Neutrophil (primary cell): ENCODE measurements at regions not wholly inside any gene's neighbourhood (a gene's known extent, or its start where the extent isn't known, plus 50 kb on each side); places are given as distances from the start of the nearest gene placed in this dataset.

ENCODE experiments used
- H3K27ac ChIP-seq: fragments of 200-600 bp; sonication (generic); 2 replicates; pipeline ENCODE4 v1.5.1; 2016; ENCODE audit warnings: mild to moderate bottlenecking, moderate library complexity
- H3K27me3 ChIP-seq: fragments of 200-600 bp; sonication (generic); 2 replicates; pipeline ENCODE4 v1.6.0; 2016; ENCODE audit warnings: mild to moderate bottlenecking
- H3K36me3 ChIP-seq: fragments of 200-600 bp; sonication (generic); 2 replicates; pipeline ENCODE4 v1.5.1; 2017
- H3K4me1 ChIP-seq, 2 experiments: fragments of 200-600 bp in 1 of 2; sonication (generic) in 1 of 2; 1 replicate in 1 of 2; 2 replicates in 1 of 2; pipeline versions ENCODE4 v1.5.1 to v1.6.1; 2013 to 2016; ENCODE audit warnings: low read depth in 1 of 2, low read length in 1 of 2, mild to moderate bottlenecking in 1 of 2, moderate library complexity in 1 of 2; ENCODE audit not compliant: control insufficient read depth in 1 of 2, insufficient read depth in 1 of 2
- H3K4me3 ChIP-seq, 2 experiments: fragments of 200-600 bp in 1 of 2; sonication (generic) in 1 of 2; 1 replicate in 1 of 2; 2 replicates in 1 of 2; pipeline ENCODE4 v1.5.1; 2013 to 2016; ENCODE audit warnings: low read depth in 1 of 2, low read length in 1 of 2, mild to moderate bottlenecking in 1 of 2, moderate library complexity in 1 of 2
- H3K9me3 ChIP-seq: fragments of 200-600 bp; sonication (generic); 2 replicates; pipeline ENCODE4 v1.5.1; 2016
- TF ChIP-seq, protein P1 (sequence below): fragments of 200-600 bp; sonication (generic); IDR thresholded peaks from 2 replicates; pipeline ENCODE4 v1.5.1; 2016; ENCODE audit warnings: antibody characterized with exemption

- no peaks in the 10 kb centered on the region for H3K36me3 ChIP-seq
- H3K27me3 ChIP-seq, result no peaks in the 10 kb centered on the region
- no peak overlapping the region for H3K27ac ChIP-seq
- no peaks in the 10 kb centered on the region for H3K9me3 ChIP-seq
- H3K4me3 ChIP-seq, result no peak overlapping the region
- H3K4me1 ChIP-seq, result no peaks in the 10 kb centered on the region
- TF ChIP-seq, protein P1, sequence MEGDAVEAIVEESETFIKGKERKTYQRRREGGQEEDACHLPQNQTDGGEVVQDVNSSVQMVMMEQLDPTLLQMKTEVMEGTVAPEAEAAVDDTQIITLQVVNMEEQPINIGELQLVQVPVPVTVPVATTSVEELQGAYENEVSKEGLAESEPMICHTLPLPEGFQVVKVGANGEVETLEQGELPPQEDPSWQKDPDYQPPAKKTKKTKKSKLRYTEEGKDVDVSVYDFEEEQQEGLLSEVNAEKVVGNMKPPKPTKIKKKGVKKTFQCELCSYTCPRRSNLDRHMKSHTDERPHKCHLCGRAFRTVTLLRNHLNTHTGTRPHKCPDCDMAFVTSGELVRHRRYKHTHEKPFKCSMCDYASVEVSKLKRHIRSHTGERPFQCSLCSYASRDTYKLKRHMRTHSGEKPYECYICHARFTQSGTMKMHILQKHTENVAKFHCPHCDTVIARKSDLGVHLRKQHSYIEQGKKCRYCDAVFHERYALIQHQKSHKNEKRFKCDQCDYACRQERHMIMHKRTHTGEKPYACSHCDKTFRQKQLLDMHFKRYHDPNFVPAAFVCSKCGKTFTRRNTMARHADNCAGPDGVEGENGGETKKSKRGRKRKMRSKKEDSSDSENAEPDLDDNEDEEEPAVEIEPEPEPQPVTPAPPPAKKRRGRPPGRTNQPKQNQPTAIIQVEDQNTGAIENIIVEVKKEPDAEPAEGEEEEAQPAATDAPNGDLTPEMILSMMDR, result no peak
These were observed 1568.5 kb downstream of the FAM181B start for GRCh38 chr11:81165164-81165563.

GRCh38 chr11:81159900-81160299, 1573.8 kb downstream of the FAM181B start:
- no peaks in the 10 kb centered on the region for H3K36me3 ChIP-seq

GRCh38 chr11:81135570-81135969, 1598.1 kb downstream of the FAM181B start:
- no peaks in the 10 kb centered on the region for H3K27me3 ChIP-seq
- H3K36me3 ChIP-seq, result no peaks in the 10 kb centered on the region
- no peaks in the 10 kb centered on the region for H3K4me1 ChIP-seq
- H3K4me3 ChIP-seq, result no peak overlapping the region
- TF ChIP-seq, protein P1, result no peak
- no peak overlapping the region for H3K27ac ChIP-seq
- H3K9me3 ChIP-seq, result no peaks in the 10 kb centered on the region

More at GRCh38 chr11:81159900-81160299, 1573.8 kb downstream of the FAM181B start:
- Histone ChIP-seq H3K27ac (no peak overlapping the region), H3K9me3 (no peaks in the 10 kb centered on the region), H3K27me3 (no peaks in the 10 kb centered on the region), H3K4me1 (no peaks in the 10 kb centered on the region), H3K4me3 (no peak overlapping the region)
- TF ChIP-seq, protein P1, result no peak

GRCh38 chr11:81129618-81130017, 1604.0 kb downstream of the FAM181B start:
- TF ChIP-seq, protein P1, result no peak
- no peak overlapping the region for H3K27ac ChIP-seq
- H3K4me3 ChIP-seq, result no peak overlapping the region
- no peaks in the 10 kb centered on the region for H3K27me3 ChIP-seq
- H3K36me3 ChIP-seq, result no peaks in the 10 kb centered on the region
- H3K4me1 ChIP-seq, result no peaks in the 10 kb centered on the region
- no peaks in the 10 kb centered on the region for H3K9me3 ChIP-seq

DNA sequence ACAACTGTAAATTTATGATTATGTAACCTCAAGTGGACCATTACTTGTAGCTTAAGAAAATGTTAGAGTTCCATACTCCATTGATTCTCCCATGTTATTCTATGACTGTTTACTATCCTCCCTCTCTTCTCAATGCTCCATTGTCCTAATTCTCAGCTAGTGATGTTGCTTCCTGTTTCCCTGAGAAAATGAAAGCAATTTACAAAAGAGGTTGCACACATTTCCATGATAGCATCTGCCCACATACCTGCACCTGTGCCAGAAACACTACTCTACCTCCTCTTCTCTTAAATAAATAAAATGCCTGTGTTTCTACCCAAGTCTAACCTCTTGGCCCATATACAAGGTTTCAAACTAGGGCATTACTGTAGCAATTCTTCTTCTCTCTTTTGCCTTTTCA, 1620.9 kb downstream of the FAM181B start:
- Histone ChIP-seq H3K36me3 (no peaks in the 10 kb centered on the region), H3K9me3 (no peaks in the 10 kb centered on the region), H3K4me3 (no peak overlapping the region), H3K27ac (no peak overlapping the region), H3K27me3 (no peaks in the 10 kb centered on the region), H3K4me1 (no peaks in the 10 kb centered on the region)
- TF ChIP-seq, protein P1, result no peak

DNA sequence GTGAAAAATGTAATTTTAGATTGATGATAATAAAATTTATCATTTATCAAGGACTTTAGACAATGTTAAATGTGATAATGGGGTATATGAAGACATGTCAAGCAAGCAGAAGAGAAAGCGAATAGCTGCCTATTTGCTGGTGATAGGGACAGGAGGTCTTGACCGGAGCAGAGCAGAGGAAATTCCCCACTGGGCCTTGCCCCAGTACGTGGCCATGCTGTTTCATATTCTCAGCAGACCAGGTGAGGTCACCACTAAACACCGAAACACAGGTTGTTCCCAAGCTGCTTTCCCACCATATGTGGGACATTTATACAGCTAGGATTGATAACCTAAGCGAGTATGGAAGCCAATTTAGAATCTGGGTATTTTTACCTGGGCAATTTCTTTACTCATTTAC, 1629.6 kb downstream of the FAM181B start:
- TF ChIP-seq, protein P1, result no peak
- no peak overlapping the region for H3K27ac ChIP-seq
- H3K36me3 ChIP-seq, result no peaks in the 10 kb centered on the region
- H3K9me3 ChIP-seq, result no peaks in the 10 kb centered on the region
- no peaks in the 10 kb centered on the region for H3K4me1 ChIP-seq
- H3K27me3 ChIP-seq, result no peaks in the 10 kb centered on the region
- no peak overlapping the region for H3K4me3 ChIP-seq
